ENCODE measurements at regions not wholly inside any gene's neighbourhood (a gene's known extent, or its start where the extent isn't known, plus 50 kb on each side); places are given as distances from the start of the nearest gene placed in this dataset.

DNA sequence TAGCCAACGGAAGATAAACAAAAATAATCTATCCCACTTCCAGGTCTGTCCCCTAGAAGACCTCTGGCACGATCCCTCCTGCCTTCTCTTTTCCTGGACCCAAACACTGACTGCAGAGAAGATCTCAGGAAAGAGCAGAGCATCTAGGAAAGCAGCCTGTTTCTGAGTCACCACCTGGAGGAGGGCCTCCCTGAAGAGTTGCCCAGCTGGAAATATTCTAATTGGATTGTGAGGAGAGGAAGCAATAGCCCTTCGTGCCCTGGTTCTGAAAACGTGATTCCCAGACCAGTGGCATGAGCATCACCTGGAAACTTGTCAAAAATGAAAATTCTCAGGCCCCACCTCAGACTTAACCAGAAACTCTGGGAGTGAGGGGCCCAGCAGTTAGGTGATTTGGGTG is 411.1 kb downstream of the SETD4 start:
- H4K20me1 ChIP-seq (ENCODE audit: insufficient read depth, low read length), result no peaks in the 10 kb centered on the region
- Mint-ChIP-seq H3K27me3 (ENCODE audit: low read depth in 3 of 3) (peaks cover 1 to 3% (median 2%) of the 10 kb centered on the region in 3 donors), H3K36me3 (no peaks in the 10 kb centered on the region), H3K27ac (no peak overlapping the region), H3K4me3 (no peak overlapping the region), H3K4me1 (peaks cover 10% of the 10 kb centered on the region), H3K9me3 (peaks cover 0 to 2% (median 0%) of the 10 kb centered on the region in 7 donors)
- peaks cover 0 to 8% of the 10 kb centered on the region in 2 donors for H3K4me1 ChIP-seq (ENCODE audit: control insufficient read depth in 1 of 2, insufficient read depth in 2 of 2, low read length in 2 of 2)
- no peaks in the 10 kb centered on the region for H3K9me3 ChIP-seq (replicated peaks in 1 of 2; ENCODE audit: control insufficient read depth in 1 of 2, insufficient read depth in 1 of 2, low read length in 2 of 2)
- no peak overlapping the region for H3K9ac ChIP-seq (ENCODE audit: insufficient read depth, low read length, poor library complexity, severe bottlenecking)
- H3K4me3 ChIP-seq (replicated peaks in 1 of 3; ENCODE audit: low read depth in 2 of 3, low read length in 3 of 3), result no peak overlapping the region
- intact Hi-C loops (cut with micrococcal nuclease), result no loop called here
- DNase-seq, result no peak
- TF ChIP-seq, protein P1, sequence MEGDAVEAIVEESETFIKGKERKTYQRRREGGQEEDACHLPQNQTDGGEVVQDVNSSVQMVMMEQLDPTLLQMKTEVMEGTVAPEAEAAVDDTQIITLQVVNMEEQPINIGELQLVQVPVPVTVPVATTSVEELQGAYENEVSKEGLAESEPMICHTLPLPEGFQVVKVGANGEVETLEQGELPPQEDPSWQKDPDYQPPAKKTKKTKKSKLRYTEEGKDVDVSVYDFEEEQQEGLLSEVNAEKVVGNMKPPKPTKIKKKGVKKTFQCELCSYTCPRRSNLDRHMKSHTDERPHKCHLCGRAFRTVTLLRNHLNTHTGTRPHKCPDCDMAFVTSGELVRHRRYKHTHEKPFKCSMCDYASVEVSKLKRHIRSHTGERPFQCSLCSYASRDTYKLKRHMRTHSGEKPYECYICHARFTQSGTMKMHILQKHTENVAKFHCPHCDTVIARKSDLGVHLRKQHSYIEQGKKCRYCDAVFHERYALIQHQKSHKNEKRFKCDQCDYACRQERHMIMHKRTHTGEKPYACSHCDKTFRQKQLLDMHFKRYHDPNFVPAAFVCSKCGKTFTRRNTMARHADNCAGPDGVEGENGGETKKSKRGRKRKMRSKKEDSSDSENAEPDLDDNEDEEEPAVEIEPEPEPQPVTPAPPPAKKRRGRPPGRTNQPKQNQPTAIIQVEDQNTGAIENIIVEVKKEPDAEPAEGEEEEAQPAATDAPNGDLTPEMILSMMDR (IDR thresholded peaks at IDR 0.05), result no peak
- H2AFZ ChIP-seq (ENCODE audit: insufficient read depth, low read depth, low read length, poor library complexity, severe bottlenecking), result no peak overlapping the region
- H3K79me2 ChIP-seq (ENCODE audit: insufficient read depth, low read length), result no peaks in the 10 kb centered on the region
- no peak overlapping the region for H3K27ac ChIP-seq (ENCODE audit: low read depth in 1 of 2, low read length in 2 of 2)
- H3K4me2 ChIP-seq (replicated peaks; ENCODE audit: extremely low read depth, low read length, poor library complexity, severe bottlenecking), result no peak overlapping the region
- no peaks in the 10 kb centered on the region for H3K27me3 ChIP-seq (ENCODE audit: control insufficient read depth in 2 of 2, insufficient read depth in 2 of 2, low read length in 2 of 2)
- no peaks in the 10 kb centered on the region for H3K36me3 ChIP-seq (replicated peaks in 1 of 2; ENCODE audit: control insufficient read depth in 1 of 2, insufficient read depth in 2 of 2, low read length in 2 of 2)
- 100% methylated on average over 2 of the region's 4 CpGs for WGBS (ENCODE audit: insufficient coverage)

- peaks cover 10% of the 10 kb centered on the region for H3K4me1 Mint-ChIP-seq
- H3K79me2 ChIP-seq (ENCODE audit: insufficient read depth, low read length), result no peaks in the 10 kb centered on the region
- TF ChIP-seq, protein P1 (IDR thresholded peaks at IDR 0.05), result no peak
- no peak for DNase-seq
- H3K4me3 Mint-ChIP-seq, result no peak overlapping the region
- H3K27me3 ChIP-seq (ENCODE audit: control insufficient read depth in 2 of 2, insufficient read depth in 2 of 2, low read length in 2 of 2), result no peaks in the 10 kb centered on the region
- H3K4me3 ChIP-seq (replicated peaks in 1 of 3; ENCODE audit: low read depth in 2 of 3, low read length in 3 of 3), result no peak overlapping the region
- no peaks in the 10 kb centered on the region for H4K20me1 ChIP-seq (ENCODE audit: insufficient read depth, low read length)
- H3K4me1 ChIP-seq (ENCODE audit: control insufficient read depth in 1 of 2, insufficient read depth in 2 of 2, low read length in 2 of 2), result peaks cover 0 to 8% of the 10 kb centered on the region in 2 donors
- H3K4me2 ChIP-seq (replicated peaks; ENCODE audit: extremely low read depth, low read length, poor library complexity, severe bottlenecking), result no peak overlapping the region
- no peak overlapping the region for H3K9ac ChIP-seq (ENCODE audit: insufficient read depth, low read length, poor library complexity, severe bottlenecking)
- H3K27ac ChIP-seq (ENCODE audit: low read depth in 1 of 2, low read length in 2 of 2), result no peak overlapping the region
- H2AFZ ChIP-seq (ENCODE audit: insufficient read depth, low read depth, low read length, poor library complexity, severe bottlenecking), result no peak overlapping the region
- H3K27ac Mint-ChIP-seq, result no peak overlapping the region
- intact Hi-C loops (cut with micrococcal nuclease), result no loop called here
- H3K36me3 ChIP-seq (replicated peaks in 1 of 2; ENCODE audit: control insufficient read depth in 1 of 2, insufficient read depth in 2 of 2, low read length in 2 of 2), result no peaks in the 10 kb centered on the region
- peaks cover 0 to 2% (median 0%) of the 10 kb centered on the region in 7 donors for H3K9me3 Mint-ChIP-seq
- no peaks in the 10 kb centered on the region for H3K36me3 Mint-ChIP-seq
- no peaks in the 10 kb centered on the region for H3K9me3 ChIP-seq (replicated peaks in 1 of 2; ENCODE audit: control insufficient read depth in 1 of 2, insufficient read depth in 1 of 2, low read length in 2 of 2)
- H3K27me3 Mint-ChIP-seq (ENCODE audit: low read depth in 3 of 3), result peaks cover 1 to 3% (median 2%) of the 10 kb centered on the region in 3 donors
- WGBS (ENCODE audit: insufficient coverage), result 0% methylated on average over 1 of the region's 2 CpGs
Measured at GRCh38 chr21:35648512-35648911, 411.8 kb downstream of the SETD4 start.

All from CD14-positive monocyte (primary cell).